Limb (tissue), 2 donors: ENCODE measurements at regions not wholly inside any gene's neighbourhood (a gene's known extent, or its start where the extent isn't known, plus 50 kb on each side); places are given as distances from the start of the nearest gene placed in this dataset.
"Not testable (repeated sequence)": the region's sequence is repeated elsewhere in the genome, so short reads cannot be mapped to it uniquely, and the experiment has no call there.

Experiments used
- DNase-seq, 2 donors: peaks; one replicate each; pipeline ENCODE4 v3.0.0-alpha.2; 2016; ENCODE audit errors: extremely low spot score in 2 of 2

GRCh38 chr13:80705371-80706163 lies 364.6 kb upstream of the SPRY2 start:
- no peak for DNase-seq

GRCh38 chr13:80704369-80704768 lies 363.4 kb upstream of the SPRY2 start:
- DNase-seq: no peak

DNA sequence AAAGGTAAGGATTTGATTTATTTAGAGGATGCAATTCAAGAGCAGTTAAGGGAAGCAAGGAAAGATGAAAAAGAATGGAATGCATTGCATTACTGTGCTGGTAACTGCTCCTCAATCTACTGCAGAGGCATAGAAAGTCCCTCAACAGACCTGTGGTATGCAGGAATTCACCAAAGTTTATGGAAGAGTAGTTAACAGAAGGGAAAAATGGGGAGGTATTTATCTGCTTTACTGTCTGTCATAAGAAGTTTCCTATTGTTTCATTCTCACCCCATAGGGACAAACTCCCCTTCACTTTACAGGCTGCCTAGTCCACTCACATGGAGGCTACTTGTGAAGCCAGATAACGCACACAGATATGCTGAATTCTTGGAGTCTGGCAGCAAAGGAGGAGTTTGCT lies 354.9 kb upstream of the SPRY2 start:
- no peak for DNase-seq

DNA sequence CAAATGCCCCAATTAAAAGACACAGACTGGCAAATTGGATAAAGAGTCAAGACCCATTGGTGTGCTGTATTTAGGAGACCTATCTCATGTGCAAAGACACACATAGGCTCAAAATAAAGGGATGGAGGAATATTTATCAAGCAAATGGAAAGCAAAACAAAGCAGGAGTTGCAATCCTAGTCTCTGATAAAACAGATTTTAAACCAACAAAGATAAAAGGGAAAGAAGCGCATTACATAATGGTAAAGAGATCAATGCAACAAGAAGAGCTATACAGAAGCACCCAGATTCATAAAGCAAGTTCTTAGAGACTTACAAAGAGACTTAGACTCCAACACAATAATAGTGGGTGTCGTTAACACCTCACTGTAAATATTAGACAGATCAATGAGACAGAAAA lies 350.9 kb upstream of the SPRY2 start:
- not testable (repeated sequence) for DNase-seq

DNA sequence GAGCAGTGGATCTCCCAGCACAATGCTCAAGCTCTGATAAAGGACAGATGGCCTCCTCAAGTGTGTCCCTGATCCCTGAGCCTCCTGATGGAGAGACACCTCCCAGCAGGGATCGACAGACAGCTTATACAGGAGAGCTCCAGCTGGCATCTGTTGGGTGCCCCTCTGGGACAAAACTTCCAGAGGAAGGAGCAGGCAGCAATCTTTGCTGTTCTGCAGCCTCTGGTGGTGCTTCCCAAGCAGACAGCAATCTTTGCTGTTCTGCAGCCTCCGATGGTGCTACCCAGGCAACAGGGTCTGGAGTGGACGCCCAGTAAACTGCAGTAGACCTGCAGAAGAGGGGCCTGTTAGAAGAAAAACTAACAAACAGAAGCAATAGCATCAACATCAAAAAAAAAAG lies 349.3 kb upstream of the SPRY2 start:
- DNase-seq: no peak

DNA sequence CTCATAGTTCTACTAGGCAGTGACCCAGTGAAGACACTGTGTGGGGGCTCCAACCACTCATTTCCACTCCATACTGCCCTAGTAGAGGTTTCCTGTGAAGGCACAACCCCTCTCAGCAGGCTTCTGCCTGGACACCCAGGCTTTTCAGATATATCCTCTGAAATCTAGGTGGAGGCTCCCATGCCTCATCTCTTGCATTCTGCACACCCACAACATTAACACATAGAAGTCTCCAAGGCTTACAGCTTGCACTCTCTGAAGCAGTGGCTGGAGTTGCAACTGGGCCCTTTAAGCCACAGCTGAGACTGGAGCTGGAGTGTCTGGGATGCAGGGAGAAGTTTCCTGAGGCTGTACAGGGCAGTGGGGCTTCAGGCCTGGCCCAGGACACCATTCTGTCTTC lies 347.7 kb upstream of the SPRY2 start:
- DNase-seq: no peak

DNA sequence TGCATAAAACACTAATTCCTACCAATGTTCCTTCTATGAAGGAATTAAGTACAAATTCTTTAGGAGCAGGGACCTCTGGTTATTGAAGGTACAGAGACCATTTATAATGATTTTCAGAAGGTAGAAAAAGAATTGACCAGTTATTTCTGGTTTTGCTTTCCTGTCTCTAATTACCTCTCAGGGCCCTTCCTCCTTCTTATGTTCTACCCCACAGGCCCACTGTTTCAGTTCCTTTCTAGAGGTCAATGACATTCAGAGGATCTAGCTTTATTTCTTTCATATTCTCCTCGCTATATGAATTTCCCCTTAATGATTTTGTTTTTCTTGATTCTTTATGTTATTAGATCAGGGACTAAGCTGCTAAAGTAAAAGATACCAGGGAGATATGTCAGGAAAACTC lies 345.0 kb upstream of the SPRY2 start:
- no peak for DNase-seq

- DNase-seq: peak in 1 of 2 donors; percentile 23
Observed at GRCh38 chr13:80684217-80684991, 343.5 kb upstream of the SPRY2 start.

DNA sequence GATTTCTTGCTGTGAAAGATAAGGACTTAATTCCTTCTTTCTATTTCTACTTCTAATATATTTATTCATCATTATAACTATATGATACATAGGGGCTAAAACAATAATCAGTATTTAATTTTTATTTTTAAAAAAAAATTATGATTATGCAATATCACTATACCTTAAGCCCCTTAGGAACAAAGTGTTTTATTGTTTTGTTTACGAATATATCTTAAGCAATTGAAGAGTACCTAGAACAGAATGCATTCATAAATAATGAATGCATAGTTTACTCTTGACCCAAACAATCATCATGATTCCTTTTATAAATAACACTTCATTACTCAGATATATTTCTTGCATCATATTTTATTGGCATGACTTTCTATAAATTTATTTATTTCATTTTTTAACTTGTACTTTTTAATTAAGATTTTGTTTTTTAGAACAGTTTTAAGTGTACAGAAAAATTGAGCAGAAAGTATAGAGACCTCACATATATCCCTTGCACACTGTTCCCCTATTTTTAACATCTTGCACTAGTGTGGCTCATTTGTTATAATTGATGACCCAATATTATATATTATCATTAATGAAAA lies 339.9 kb upstream of the SPRY2 start:
- no peak for DNase-seq

- DNase-seq: no peak
Observed at GRCh38 chr13:80679423-80679822, 338.5 kb upstream of the SPRY2 start.

GRCh38 chr13:80677227-80677626 lies 336.3 kb upstream of the SPRY2 start:
- no peak for DNase-seq

DNA sequence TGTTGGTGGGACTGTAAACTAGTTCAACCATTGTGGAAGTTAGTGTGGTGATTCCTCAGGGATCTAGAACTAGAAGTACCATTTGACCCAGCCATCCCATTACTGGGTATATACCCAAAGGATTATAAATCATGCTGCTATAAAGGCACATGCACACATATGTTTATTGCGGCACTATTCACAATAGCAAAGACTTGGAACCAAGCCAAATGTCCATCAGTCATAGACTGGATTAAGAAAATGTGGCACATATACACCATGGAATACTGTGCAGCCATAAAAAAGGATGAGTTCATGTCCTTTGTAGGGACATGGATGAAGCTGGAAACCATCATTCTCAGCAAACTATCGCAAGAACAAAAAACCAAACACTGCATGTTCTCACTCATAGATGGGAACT lies 334.5 kb upstream of the SPRY2 start:
- not testable (repeated sequence) for DNase-seq

GRCh38 chr13:80671773-80672172 lies 330.8 kb upstream of the SPRY2 start:
- DNase-seq: no peak

DNA sequence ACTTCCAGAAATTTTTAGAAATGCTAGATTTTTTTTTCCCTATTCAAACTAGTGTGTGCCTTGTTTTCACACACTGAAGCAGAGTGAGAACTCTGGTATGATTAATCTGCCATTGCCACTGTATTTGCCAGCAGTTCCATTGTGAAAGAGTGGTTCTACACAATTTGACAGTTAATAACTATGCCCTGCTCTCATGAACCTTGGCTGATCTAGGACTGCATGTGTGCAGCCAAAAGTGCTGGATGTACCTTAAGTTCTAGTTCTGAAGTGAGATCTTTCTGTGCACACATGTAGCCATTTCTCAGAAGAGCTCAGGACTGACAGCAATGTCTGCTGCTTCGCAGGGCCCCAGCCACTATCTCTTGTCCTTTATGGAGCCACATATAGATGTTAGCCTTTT lies 328.2 kb upstream of the SPRY2 start:
- DNase-seq: no peak

- no peak for DNase-seq
Observed at GRCh38 chr13:80668452-80668851, 327.5 kb upstream of the SPRY2 start.

GRCh38 chr13:80666782-80667552 lies 326.0 kb upstream of the SPRY2 start:
- peak in 1 of 2 donors; percentile 11 for DNase-seq

DNA sequence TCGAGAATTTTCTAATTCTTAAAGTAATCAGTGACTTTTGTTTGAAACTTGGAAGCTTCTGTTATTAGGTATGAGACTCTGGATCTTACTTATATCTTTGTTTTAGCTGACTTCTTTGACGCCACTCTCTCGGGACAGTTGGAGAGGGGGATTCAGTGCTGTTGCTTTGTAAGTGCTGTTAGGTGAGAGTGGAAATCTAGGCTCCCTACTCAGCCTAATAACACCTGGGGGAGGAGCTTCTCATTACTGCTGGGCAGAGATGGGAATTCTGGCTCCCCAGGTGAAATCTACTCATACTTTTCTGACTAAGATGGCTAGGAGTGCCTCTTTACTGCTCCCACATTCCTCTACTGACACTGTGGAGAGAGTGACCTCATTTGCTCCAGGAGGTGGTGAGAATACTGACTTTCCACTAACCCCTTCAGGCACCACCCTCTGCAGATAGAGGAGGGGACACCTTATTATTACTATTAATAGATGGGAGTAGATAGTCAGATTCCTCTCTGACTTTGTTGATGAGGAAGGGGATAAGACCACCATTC lies 324.9 kb upstream of the SPRY2 start:
- DNase-seq: no peak

DNA sequence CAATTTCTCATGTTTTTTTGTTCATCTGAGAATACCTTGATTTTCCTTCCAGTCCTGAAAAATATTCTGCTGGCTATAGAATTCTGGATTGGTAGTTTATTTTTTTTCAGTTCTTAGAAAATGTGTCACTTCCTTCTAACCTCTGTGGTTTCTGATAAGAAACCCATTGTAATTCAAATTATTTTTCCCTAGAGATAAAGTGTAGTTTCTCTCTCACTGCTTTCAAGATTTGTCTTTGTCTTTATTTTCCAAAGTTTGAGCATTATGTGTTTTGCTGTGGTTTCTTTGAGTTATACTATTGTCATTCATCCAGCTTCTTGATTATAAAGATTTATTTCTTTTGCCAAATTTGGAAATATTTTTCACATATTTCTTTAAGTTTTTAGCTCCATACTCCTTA lies 324.0 kb upstream of the SPRY2 start:
- no peak for DNase-seq

GRCh38 chr13:80663788-80664187 lies 322.9 kb upstream of the SPRY2 start:
- no peak for DNase-seq

DNA sequence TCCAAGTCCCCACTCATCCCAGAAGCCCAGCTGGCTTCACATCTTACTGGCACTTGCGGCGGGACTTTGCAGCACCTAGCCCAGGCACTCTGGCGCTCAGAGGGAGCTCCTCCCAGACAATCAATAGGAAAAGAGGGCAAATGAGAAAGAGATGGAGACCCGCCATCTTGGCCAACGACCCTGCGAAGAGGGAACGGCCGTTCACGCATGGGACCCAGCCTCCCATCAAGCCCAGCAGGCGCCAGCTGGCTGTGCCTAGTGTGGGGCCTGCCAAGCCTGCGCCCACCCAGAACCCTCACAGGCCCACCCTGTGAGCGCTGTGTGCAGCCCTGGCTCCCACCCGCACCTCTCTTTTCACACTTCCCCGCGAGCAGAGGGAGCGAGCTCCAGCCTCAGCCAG lies 317.8 kb upstream of the SPRY2 start:
- DNase-seq: no peak

- DNase-seq: no peak
Observed at GRCh38 chr13:80656512-80656904, 315.6 kb upstream of the SPRY2 start.
